GM21423 (cell line): ENCODE measurements at regions not wholly inside any gene's neighbourhood (a gene's known extent, or its start where the extent isn't known, plus 50 kb on each side); places are given as distances from the start of the nearest gene placed in this dataset.

Source experiments
- ATAC-seq: cut with Tn5 transposase; IDR thresholded peaks from one replicate; pipeline ENCODE4 v1.9.1; 2021; ENCODE audit warnings: mild to moderate bottlenecking, moderate library complexity; ENCODE audit not compliant: unreplicated experiment

DNA sequence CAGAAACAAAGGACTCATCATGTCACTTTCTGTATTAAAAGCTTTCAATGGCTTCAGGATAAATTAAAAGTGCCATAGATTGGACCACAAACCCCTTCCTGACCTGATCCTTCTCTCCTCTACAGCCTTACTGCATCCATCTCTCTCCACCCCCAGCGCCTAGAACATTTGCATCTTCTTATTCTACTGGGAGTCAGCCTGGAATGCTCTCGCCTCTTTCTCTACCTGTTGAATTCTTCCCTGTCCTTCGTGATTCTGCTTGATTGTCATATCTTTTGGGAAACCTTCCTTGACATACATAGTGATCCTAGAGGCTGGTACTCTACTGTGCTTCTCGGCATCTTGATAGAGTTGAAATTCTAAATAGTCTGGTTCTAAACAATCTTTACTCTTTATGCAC, 332.0 kb upstream of the PBX1 start:
- ATAC-seq = no peak

- ATAC-seq = no peak
Observed at GRCh38 chr1:164228928-164229327, 330.1 kb upstream of the PBX1 start.

DNA sequence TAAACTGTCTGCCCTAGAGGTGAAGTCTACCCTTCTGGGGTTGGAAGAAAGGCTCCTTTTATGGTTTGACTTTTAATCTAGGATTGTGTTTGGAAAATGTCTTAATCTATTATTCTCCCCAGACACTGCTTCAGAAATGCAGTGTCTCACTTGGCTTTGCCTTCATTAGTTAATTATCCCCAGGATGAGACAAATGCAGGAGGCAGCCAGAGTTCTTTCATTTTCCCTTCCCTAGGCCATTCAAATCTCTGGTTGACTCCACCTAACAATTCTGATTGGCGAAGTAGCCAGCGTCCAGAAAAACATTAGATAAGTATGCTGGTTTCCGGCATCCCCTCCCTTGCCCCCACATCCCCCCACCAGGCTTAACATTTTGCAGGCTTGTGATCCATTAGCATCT, 325.8 kb upstream of the PBX1 start:
- ATAC-seq = no peak

GRCh38 chr1:164240081-164240480, 318.9 kb upstream of the PBX1 start:
- ATAC-seq = no peak

DNA sequence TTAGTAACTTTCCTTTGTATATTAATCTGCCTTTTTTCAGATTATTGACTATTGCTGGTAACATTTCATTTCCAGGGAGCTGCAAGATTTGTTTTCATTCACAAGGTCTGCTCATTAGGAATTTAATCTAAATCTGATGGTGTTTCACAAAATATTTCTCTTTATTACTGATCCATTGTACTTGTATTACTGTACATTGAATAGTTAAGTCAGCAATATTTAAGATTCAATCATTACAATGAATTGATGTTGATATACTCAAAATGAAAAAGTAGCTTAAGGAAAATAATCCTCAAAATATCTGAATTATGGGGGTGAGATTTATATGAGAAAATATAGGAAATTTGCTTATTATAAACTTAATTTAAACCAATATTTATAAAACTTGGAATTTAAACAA, 308.6 kb upstream of the PBX1 start:
- no peak for ATAC-seq

GRCh38 chr1:164256456-164256855, 302.5 kb upstream of the PBX1 start:
- no peak for ATAC-seq

- ATAC-seq = no peak
Observed at GRCh38 chr1:164261691-164262240, 297.2 kb upstream of the PBX1 start.

DNA sequence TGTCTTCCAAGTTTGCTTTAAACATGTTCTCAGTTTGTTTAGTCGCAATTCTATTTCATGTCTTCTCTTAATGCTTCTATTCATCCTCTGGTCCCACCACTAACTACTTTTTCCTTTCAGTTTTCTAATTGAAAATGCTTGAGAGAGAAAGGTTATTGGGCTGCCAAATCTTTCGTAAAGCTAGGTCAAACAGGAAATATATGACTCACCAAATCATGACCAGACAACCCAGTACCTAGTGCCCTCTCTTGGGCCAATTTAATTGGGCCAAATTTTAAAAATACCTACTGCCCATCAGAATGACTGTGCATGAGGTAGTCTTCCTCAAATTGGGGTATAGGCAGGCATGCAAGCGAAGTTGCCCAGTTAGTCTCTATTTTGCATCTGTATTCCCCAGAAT, 295.4 kb upstream of the PBX1 start:
- ATAC-seq = no peak

GRCh38 chr1:164265232-164265631, 293.8 kb upstream of the PBX1 start:
- ATAC-seq = no peak

DNA sequence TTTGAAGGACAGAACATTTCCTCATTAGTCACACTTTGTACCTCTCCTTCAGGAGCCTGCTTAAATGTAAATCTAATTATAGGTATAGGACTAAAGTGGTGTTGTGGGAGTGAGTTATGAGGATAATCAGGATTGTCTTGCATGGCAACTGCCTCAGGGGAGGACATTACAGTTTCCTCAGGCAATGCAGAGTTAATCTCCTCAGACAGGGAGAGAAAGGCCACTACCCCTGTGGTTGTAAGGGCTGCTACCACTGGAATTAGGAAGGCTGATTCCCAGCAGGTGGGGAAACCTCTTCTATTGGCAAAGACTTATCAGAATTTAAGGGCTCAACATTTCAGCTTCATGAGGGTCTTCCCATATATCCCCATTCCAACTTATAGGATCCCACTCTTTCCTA, 286.8 kb upstream of the PBX1 start:
- no peak for ATAC-seq

DNA sequence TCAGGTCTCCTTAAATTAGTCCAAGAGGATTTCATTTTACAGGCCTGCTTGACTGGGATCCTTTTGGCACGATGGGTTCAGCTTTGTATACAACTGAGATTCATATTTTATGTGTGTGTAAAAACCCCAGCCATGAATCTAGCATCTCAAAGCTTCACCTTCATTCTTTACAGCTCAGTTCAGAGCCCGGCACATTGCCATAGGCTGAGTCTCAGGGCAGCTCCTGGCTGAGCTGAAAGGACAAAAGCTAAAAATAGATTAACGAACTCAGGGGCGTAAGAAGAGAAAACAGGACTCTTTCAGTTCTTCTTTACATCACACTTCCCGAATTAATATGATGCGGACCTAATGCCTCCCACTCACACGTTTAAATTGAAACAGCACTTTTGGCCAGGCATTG, 262.8 kb upstream of the PBX1 start:
- ATAC-seq = no peak

DNA sequence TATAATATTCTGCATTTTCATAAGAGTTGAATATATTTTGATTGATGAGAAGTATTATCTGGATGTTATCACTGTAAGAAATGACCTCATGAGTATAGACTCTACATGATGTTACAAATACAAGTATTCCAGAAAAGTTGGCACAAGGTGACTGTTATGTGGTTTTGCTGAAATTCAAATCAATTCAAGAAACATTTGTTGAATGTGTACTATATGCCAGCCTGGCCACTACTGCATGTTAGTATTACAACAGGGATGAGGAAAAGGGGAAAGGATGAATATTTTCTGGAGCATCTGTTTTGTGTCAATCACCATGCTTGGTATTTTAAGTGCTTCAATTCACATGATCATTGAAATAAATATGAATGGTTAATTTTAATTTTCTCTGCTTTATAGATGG, 250.9 kb upstream of the PBX1 start:
- ATAC-seq = no peak

DNA sequence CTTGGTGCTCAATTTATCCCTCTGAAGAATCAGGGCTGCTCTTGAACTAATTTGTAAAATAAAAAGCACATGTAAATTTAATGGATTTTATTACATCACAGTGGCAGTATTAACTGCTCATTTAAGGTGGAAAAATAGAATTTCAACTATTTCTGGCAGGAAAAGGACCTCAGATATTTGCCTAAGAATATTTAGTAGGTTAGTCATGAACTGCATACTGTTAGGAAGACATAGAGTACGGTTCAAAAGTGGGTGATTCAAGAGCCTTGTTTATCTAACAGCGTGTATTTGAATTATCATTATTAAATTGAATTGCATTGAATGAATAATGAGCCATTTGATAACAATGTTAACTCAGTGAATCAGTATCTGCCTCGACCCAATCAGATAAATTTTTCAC, 248.8 kb upstream of the PBX1 start:
- no peak for ATAC-seq

GRCh38 chr1:164311377-164311776, 247.6 kb upstream of the PBX1 start:
- ATAC-seq = no peak

DNA sequence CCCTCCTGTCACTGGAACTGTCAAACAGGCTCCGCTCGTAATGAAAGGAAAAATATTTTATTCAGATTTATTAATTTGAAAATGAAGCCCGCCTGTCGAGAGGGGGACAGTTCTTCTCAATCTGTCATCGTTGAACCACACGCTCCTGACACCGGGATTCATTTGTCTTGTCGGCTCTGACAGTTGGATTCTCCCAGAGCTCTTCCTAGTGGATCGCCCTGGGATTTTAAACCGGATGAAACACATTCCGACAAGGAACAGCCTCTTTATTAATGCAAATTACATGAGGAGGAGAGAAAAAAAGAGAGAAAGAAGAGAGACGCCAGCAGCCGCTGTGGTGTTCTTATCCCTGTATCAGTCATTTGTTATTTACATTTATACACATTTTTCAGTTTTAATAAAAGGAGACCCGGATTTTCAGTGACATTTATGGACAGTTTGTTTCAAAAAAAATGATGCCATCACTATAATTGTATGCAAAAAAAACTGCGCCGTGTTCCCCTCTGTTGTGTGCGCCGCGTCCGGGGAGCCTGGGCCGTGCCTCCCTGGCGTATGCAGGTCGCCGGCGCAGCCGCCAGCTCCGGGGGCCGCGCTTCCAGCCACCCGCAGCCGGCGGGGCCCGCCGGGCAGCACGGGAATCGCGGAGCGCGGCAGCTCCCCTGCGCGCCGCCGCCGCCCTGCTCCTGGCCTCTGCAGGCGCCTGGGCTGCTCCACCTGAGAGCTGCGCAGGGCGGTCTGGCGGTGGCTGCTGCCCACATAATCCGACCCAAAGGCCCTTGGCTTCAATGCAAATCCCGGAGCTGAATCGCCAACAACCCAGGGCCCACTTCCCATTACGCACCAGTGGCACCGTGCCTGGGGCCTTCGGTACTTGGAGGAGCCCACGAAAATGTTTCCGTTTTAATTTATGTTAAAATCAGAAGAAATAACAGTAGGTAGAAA, 237.9 kb upstream of the PBX1 start:
- no peak for ATAC-seq

DNA sequence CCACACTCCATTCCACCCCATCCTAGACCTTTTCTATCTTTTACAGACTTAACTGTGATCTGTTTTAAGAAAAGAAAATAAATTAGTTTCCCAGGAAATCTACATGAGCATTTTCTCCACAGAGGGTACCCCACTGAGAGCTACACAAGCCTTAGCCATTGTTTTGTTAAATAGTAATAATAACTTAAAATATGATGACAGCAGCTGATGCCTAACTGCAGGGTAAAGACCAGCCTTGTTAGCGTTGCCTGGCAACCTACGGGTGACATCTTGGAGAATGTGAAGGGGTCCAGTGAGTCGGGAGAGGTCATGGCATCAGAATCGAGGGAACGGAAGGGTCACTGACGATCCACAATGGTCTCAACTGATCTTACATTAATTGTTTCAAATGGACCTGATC, 233.2 kb upstream of the PBX1 start:
- ATAC-seq = no peak

DNA sequence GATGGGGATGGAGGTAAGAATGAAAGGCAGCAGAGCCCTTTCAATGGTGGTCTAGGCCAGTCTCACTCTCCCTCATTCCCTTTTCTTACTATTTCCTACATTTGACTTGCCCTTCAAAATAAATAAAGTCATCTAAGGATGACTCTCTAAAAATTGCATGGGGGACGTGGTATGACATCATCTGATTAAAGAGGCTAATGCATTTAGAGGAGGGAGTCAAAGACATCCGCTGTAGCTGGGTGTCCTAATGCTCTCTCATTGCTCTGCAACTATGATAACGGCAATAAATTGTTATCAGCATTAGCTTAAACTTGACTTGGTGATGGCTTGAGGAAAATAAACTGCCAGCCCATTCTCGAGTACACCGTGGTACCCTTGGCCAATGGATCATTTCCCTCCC, 225.6 kb upstream of the PBX1 start:
- no peak for ATAC-seq

GRCh38 chr1:164337394-164337793, 221.6 kb upstream of the PBX1 start:
- no peak for ATAC-seq

- ATAC-seq = no peak
Observed at GRCh38 chr1:164337885-164338284, 221.1 kb upstream of the PBX1 start.

DNA sequence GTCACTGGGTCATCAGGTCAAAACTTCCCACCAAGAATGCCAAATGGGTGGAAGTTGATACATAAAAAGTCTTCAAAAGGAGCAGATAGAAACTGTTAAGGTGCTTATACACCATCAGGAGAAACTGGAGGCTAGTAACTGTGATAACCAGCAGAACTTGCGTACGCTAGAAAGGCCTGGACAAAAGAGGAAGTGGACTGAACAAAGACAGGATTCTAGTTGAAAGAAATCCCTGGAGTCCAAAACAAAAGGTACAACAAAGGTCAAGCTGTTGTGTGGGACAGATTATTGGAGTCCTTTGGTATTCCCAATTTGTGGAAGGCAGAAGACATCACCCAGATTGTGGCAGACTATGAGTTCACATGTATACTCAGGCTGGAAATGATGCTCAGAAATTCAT, 215.8 kb upstream of the PBX1 start:
- ATAC-seq = no peak

DNA sequence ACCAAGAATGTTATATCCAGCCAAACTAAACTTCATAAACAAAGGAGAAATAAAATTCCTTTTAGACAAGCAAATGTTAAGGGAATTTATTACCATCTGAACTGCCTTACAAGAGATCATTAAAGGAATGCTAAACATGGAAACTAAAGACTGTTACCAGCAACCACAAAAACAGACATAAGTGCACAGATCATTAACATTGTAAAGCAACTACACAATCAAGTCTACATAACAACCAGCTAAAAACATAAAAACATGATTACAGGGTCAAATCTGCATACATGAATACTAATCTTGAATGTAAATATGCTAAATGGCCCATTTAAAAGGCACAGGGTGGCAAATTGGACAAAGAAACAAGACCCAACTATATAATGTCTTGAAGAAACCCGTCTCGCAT, 211.0 kb upstream of the PBX1 start:
- ATAC-seq = no peak

GRCh38 chr1:164356511-164356910, 202.5 kb upstream of the PBX1 start:
- ATAC-seq = no peak

- ATAC-seq = no peak
Observed at GRCh38 chr1:164360265-164360664, 198.7 kb upstream of the PBX1 start.
